ENCODE measurements at regions not wholly inside any gene's neighbourhood (a gene's known extent, or its start where the extent isn't known, plus 50 kb on each side); places are given as distances from the start of the nearest gene placed in this dataset.

DNA sequence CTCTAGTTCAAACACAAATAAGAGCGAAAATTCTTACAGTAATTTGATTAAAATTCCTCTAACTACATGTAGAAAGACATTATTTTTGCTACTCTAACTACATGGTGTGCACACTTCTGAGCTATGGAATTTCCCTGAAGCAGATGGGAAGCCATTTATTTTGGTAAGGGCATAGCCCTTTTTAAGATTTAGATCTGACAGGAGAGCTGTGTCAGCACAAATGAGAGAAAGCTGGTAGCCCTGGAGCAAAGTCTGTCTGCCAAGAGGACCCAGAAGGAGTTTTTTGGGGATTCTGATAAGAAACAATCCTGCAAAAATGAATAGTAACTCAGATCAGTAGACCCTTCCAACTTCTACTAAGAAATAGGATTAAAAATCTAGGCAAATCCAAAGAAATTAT is 595.9 kb upstream of the MEF2C start:
- no peaks in the 10 kb centered on the region for H3K79me2 ChIP-seq (ENCODE audit: control insufficient read depth, insufficient read depth, low read length)
- BruUV-seq (replicated peaks), result no TSS peak
- H3K36me3 ChIP-seq (ENCODE audit: control insufficient read depth in 2 of 2, extremely low read depth in 1 of 2, insufficient read depth in 2 of 2, low read length in 2 of 2), result no peaks in the 10 kb centered on the region
- no peak overlapping the region for H3K4me3 ChIP-seq (replicated peaks in 1 of 3; ENCODE audit: insufficient read depth in 1 of 3, low read depth in 1 of 3, low read length in 3 of 3)
- no peaks in the 10 kb centered on the region for H3K9me1 ChIP-seq (replicated peaks; ENCODE audit: control insufficient read depth, extremely low read depth, insufficient read depth, low read length)
- no peak overlapping the region for H3K9ac ChIP-seq (replicated peaks; ENCODE audit: extremely low read depth, insufficient read depth, low read length)
- no peak overlapping the region for H3K4me2 ChIP-seq (ENCODE audit: insufficient read depth, low read length)
- DNase-seq (ENCODE audit: low read depth, low spot score), result no peak
- H3K27ac ChIP-seq (ENCODE audit: insufficient read depth, low read depth, low read length), result no peak overlapping the region
- FAIRE-seq, result no peak
- TF ChIP-seq JUN (IDR thresholded peaks at IDR 0.05; ENCODE audit: borderline replicate concordance, insufficient read depth, insufficient read length, low read depth) (no peak), MAX (IDR thresholded peaks at IDR 0.05; ENCODE audit: insufficient read depth, insufficient read length) (no peak), POLR2A (IDR thresholded peaks at IDR 0.05; ENCODE audit: low read depth, low read length) (no peak), POLR2AphosphoS5 (IDR thresholded peaks at IDR 0.05; ENCODE audit: insufficient read depth, low read depth, low read length) (no peak), MYC (IDR thresholded peaks at IDR 0.05; ENCODE audit: low read depth, low read length) (no peak), GATA2 (IDR thresholded peaks at IDR 0.05; ENCODE audit: insufficient read depth, insufficient read length, low read depth, low read length) (no peak), FOS (IDR thresholded peaks at IDR 0.05; ENCODE audit: borderline replicate concordance, insufficient read depth, low read length) (no peak), EZH2 (IDR thresholded peaks at IDR 0.05; ENCODE audit: borderline replicate concordance, low read depth, low read length, severe bottlenecking) (no peak)
- TF ChIP-seq, protein P1, sequence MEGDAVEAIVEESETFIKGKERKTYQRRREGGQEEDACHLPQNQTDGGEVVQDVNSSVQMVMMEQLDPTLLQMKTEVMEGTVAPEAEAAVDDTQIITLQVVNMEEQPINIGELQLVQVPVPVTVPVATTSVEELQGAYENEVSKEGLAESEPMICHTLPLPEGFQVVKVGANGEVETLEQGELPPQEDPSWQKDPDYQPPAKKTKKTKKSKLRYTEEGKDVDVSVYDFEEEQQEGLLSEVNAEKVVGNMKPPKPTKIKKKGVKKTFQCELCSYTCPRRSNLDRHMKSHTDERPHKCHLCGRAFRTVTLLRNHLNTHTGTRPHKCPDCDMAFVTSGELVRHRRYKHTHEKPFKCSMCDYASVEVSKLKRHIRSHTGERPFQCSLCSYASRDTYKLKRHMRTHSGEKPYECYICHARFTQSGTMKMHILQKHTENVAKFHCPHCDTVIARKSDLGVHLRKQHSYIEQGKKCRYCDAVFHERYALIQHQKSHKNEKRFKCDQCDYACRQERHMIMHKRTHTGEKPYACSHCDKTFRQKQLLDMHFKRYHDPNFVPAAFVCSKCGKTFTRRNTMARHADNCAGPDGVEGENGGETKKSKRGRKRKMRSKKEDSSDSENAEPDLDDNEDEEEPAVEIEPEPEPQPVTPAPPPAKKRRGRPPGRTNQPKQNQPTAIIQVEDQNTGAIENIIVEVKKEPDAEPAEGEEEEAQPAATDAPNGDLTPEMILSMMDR (IDR thresholded peaks at IDR 0.05; ENCODE audit: extremely low read depth in 1 of 2, insufficient read depth in 1 of 2, low read depth in 1 of 2, low read length in 2 of 2), result no peak
- H3K4me1 ChIP-seq (ENCODE audit: control insufficient read depth, extremely low read depth, insufficient read depth, low read length), result no peaks in the 10 kb centered on the region
- dilution Hi-C loops (cut with MboI; ENCODE audit: extremely low pct_ligation_motif_present, low sequenced_read_pairs), result no loop called here
- H2AFZ ChIP-seq (ENCODE audit: low read depth, low read length), result no peak overlapping the region
- H4K20me1 ChIP-seq (replicated peaks; ENCODE audit: control insufficient read depth, extremely low read depth, insufficient read depth, low read length), result no peaks in the 10 kb centered on the region
- intact Hi-C loops (cut with micrococcal nuclease), result no loop called here
- POLR2A ChIA-PET, result no interaction called here
- no peaks in the 10 kb centered on the region for H3K9me3 ChIP-seq (replicated peaks; ENCODE audit: control insufficient read depth, insufficient read depth, low read length)
- CTCF ChIA-PET, result no interaction called here
- H3K27me3 ChIP-seq (ENCODE audit: control insufficient read depth in 2 of 2, insufficient read depth in 2 of 2, low read length in 2 of 2), result no peaks in the 10 kb centered on the region

Measured in endothelial cell of umbilical vein (primary cell).